HG03342 (cell line): ENCODE measurements at regions not wholly inside any gene's neighbourhood (a gene's known extent, or its start where the extent isn't known, plus 50 kb on each side); places are given as distances from the start of the nearest gene placed in this dataset.
"Not testable (repeated sequence)": the region's sequence is repeated elsewhere in the genome, so short reads cannot be mapped to it uniquely, and the experiment has no call there.

Experiments used
- ATAC-seq: cut with Tn5 transposase; IDR thresholded peaks from one replicate; pipeline ENCODE4 v1.9.1; 2021; ENCODE audit warnings: mild to moderate bottlenecking, moderate library complexity; ENCODE audit not compliant: unreplicated experiment

- no peak for ATAC-seq
Observed at GRCh38 chr6:80440496-80441115, 334.1 kb downstream of the BCKDHB start.

DNA sequence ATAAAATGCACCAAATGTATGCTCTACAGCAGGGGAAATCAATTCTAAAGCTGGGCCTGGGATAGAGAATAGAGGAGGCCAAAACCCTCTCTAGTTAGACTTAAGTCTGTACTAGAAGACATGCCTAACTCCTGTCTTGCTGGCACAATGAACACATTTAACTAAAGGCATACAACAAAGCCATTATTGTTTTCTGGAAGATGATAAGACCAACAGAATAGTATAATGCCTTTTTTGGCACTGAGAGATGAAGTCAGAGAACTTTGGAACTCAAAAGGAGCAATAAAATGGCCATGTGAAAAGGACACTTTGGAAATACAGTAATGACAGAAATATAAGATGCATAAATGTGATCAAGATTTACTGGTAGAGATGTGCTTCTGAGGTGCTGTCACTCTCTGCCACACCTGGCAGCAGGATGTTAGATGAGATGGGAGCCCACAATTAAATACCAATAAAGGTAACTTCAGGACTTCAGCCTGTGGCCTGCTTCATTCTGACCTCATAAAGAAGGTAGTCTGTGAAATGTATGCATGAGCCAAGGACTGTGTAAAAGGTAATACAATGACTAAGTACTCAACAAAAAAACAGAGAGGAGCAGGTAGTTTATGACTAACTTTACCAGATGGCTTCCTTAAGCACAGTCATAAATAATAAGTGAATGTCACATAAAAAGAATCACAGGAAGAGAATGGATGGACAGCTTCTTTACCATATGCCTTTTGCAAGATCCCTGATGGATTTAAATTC lies 333.4 kb downstream of the BCKDHB start:
- ATAC-seq: no peak

- no peak for ATAC-seq
Observed at GRCh38 chr6:80438772-80439171, 332.3 kb downstream of the BCKDHB start.

DNA sequence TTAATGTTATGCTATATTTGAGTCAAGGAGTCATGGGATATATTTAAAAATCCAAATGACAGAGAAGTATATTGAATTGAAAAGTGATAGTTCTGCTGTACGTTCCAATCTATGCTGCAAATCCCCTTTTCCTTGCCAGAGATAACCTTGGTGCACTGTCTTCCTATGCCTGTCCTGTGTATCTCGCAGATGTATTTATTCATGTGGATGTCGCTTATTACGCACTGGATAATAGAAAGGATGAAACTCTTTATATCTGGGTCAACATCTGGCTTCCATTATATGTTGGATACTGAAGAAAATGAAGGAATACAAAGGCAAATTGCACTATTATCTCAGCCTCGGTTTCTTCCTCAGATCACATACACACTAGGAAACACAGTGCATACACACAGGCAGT lies 331.3 kb downstream of the BCKDHB start:
- ATAC-seq: no peak

GRCh38 chr6:80437221-80437620 lies 330.8 kb downstream of the BCKDHB start:
- no peak for ATAC-seq

DNA sequence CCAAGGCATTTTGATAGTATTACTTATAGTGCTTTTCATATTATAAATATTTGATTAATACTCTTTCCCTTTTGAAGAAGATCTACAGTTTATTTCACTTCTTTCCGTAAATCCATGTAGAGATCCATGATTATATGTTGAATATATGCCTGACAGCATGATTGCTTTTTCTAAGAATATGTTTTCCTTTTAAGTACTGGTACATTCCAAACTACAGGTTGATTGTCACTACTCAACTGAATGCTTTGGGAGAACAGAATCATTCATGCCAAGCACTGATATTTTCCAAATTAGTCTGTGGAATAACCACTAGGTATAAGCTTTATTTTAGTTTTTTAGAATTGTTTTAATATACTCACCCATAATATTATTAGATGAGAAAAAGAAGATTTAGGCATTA lies 330.2 kb downstream of the BCKDHB start:
- ATAC-seq: no peak

DNA sequence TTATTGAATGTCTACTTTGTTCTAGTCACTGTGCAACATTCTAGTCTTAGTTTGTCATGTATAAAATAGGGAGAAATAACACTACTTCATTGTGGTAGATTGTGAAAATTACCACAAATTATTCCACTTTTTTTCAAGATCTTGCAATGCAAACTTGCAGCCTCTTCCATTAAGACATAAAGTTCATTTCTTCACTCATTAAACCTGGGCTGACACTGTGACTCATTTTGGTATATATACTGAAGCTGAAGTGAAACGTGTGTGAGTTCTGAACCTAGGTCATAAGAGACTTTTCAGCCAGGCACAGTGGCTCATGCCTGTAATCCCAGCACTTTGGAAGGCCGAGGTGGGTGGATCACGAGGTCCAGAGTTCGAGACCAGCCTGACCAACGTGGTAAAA lies 329.0 kb downstream of the BCKDHB start:
- ATAC-seq: no peak

GRCh38 chr6:80434691-80435350 lies 328.4 kb downstream of the BCKDHB start:
- no peak for ATAC-seq

DNA sequence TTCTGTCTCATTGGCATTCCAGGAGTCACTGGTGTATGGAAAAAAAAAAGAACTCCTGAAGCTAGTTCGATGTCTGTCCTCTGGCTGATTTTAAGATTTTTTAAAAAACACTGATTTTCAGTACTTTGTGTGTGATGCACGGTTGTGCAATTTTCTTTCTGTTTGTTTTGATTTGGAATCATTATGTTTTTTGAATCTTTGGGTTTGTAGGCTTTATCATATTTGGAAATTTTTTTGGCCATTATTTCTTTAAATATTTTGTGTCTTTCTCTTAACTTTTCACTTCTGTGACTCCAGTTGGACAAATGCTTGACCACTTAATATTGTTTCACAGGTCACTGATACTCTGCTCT lies 327.2 kb downstream of the BCKDHB start:
- ATAC-seq: no peak

DNA sequence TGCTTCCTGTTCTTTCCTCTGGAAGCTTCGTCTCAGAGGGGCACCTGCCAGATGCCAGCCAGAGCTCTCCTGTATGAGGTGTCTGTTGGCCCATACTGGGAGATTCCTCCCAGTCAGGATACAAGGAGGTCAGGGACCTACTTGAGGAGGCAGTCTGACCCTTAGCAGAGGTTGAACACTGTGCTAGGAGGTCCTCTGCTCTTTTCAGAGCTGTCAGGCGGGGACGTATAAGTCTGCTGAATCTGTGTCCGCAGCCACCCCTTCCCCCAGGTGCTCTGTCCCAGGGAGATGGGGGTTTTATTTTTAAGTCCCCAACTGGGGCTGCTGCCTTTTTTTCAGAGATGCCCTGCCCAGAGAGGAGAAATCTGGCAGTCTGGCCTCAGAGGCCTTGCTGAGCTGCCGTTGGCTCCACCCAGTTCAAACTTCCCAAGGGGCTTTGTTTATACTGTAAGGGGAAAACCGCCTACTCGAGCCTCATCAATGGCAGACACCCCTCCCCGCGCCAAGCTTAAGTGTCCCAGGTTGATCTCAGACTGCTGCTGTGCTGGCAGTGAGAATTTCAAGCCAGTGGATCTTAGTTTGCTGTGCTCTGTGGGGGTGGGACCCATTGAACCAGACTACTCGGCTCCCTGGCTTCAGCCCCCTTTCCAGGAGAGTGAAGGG lies 326.7 kb downstream of the BCKDHB start:
- ATAC-seq: no peak

DNA sequence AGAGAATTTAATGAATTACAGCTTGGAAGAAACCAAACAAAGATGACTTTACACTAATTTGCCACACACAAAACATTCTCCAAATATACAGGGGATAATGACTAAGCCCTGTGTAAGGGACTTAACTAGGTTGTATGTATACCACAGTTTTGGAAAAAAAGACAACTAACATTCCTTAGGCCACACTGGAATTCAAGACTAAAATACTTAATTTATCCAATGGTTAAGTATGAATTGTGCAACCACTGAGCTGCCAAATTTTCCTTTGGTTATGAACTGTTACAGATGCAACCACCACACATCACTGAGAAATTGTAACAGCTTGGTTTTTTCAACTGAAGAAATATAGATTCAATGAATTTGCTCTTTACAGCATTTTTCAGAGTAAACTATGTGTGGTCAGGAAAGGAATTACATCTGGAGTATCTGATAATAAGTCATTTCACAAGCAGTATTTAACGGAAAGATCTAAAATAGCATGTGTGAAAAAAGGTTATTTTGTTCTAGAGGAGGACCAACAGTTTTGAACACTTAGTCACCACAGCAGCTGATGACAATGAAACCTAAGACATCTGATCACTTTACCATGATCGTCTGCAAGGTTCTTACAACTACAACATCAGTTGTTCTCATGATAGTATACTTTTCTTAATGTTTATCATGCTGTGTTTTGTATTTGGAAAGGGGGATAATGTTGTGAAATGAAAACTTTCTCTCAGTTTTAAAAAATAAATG lies 318.8 kb downstream of the BCKDHB start:
- ATAC-seq: no peak

DNA sequence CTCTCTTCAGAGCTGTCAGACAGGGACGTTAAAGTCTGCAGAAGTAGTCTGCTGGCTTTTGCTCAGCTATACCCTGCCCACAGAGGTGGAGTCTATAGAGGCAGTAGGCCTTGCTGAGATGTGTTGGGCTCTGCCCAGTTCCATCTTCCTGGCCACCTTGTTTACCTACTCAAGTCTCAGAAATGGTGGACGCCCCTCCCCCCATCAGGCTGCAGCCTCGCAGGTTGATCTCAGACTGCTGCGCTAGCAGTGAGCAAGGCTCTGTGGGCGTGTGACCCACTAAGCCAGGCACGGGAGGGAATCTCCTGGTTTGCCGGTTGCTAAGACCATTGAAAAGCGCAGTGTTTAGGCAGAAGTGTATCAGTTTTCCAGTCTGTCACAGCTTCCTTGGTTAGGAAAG lies 305.0 kb downstream of the BCKDHB start:
- ATAC-seq: no peak

DNA sequence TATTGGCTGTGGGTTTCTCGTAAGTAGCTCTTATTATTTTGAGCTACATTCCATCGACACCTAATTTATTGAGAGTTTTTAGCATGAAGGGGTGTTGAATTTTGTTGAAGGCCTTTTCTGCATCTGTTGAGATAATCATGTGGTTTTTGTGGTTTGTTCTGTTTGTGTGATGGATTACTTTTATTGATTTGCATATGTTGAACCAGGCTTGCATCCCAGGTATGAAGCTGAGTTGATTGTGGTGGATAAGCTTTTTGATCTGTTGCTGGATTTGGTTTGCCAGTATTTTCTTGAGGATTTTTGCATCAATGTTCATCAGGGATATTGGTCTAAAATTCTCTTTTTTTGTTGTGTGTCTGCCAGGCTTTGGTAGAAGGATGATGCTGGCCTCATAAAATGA lies 301.5 kb downstream of the BCKDHB start:
- not testable (repeated sequence) for ATAC-seq

GRCh38 chr6:80404889-80405288 lies 298.4 kb downstream of the BCKDHB start:
- ATAC-seq: no peak

DNA sequence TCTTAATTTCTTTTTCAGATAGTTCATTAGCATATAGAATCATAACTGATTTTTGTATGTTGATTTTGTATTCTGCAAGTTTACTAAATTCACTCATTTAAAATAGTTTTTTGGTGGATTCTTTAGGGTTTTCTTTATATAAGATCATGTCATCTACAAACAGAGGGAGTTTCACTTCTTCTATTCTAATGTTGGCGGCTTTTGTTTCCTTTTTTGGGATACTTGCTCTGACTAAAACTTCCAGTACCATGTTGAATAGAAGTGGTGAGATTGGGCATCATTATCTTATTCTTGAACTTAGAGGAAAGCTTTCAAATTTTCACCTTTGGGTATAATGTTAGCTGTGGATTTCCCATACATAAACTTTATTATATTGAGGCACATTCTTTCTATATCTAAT lies 296.9 kb downstream of the BCKDHB start:
- ATAC-seq: no peak

DNA sequence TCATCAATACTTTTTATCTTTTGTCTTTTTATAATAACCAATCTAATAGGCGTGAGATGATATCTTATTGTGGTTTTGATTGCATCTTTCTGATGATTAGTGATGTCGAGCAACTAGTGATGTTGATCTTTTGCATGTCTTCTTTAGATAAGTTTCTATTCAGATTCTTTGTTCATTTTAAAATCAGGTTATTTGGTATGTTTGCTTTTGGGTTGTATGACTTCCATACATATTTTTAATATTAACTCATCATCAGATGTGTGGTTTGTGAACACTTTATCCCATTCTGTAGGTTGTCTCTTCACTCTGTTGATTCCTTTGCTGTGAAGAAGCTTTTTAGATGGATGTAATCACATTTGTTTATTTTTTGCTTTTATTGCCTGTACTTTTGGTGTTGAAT lies 295.8 kb downstream of the BCKDHB start:
- no peak for ATAC-seq
